CD4-positive, CD25-positive, alpha-beta regulatory T cell (primary cell): ENCODE measurements at regions not wholly inside any gene's neighbourhood (a gene's known extent, or its start where the extent isn't known, plus 50 kb on each side); places are given as distances from the start of the nearest gene placed in this dataset.

ENCODE experiments used
- ATAC-seq, 2 donors: fragments of 150-1000 bp; cut with Tn5 transposase; one replicate each; pipeline ENCODE4 v1.10.0; 2021; ENCODE audit warnings: low read depth in 2 of 2, moderate number of reproducible peaks in 2 of 2, moderate library complexity in 1 of 2
- DNase-seq, 3 donors: peaks; one replicate each; pipeline versions ENCODE4 v3.0.0 to v3.0.0-alpha.2; 2012 to 2022; ENCODE audit warnings: mixed read lengths in 1 of 3
- H3K27ac ChIP-seq: one replicate; pipeline ENCODE4 v1.7.0; 2013; ENCODE audit warnings: mild to moderate bottlenecking, low read length; ENCODE audit not compliant: insufficient read depth, poor library complexity, severe bottlenecking
- H3K27me3 ChIP-seq: one replicate; pipeline ENCODE4 v1.7.0; 2013; ENCODE audit warnings: low read length; ENCODE audit not compliant: control insufficient read depth, insufficient read depth
- H3K36me3 ChIP-seq: one replicate; pipeline ENCODE4 v1.7.0; 2013; ENCODE audit warnings: mild to moderate bottlenecking, low read length, moderate library complexity; ENCODE audit not compliant: control insufficient read depth, insufficient read depth
- H3K4me1 ChIP-seq: 2 replicates; pipeline ENCODE4 v1.7.0; 2013; ENCODE audit warnings: mild to moderate bottlenecking, low read length; ENCODE audit not compliant: insufficient read depth, control insufficient read depth, poor library complexity, severe bottlenecking
- H3K4me3 ChIP-seq: one replicate; pipeline ENCODE4 v1.7.0; 2013; ENCODE audit warnings: low read depth, mild to moderate bottlenecking, low read length, moderate library complexity
- H3K9me3 ChIP-seq, 2 experiments: 1 replicate in 1 of 2; 2 replicates in 1 of 2; pipeline ENCODE4 v1.7.0; 2013; ENCODE audit warnings: low read length in 2 of 2, mild to moderate bottlenecking in 1 of 2, moderate library complexity in 1 of 2; ENCODE audit not compliant: control insufficient read depth in 2 of 2
- H3K27ac Mint-ChIP-seq, 3 donors: one replicate each; pipeline ENCODE4 v1.8.0; 2020 to 2022; ENCODE audit warnings: mild to moderate bottlenecking in 3 of 3, mixed read lengths in 3 of 3, moderate library complexity in 2 of 3
- H3K27me3 Mint-ChIP-seq: one replicate; pipeline ENCODE4 v1.8.0; 2022; ENCODE audit warnings: mild to moderate bottlenecking, mixed read lengths
- H3K36me3 Mint-ChIP-seq: one replicate; pipeline ENCODE4 v1.8.0; 2020; ENCODE audit warnings: mixed read lengths
- H3K4me1 Mint-ChIP-seq, 4 donors: one replicate each; pipeline ENCODE4 v1.8.0; 2020 to 2022; ENCODE audit warnings: mixed read lengths in 4 of 4, mild to moderate bottlenecking in 1 of 4
- H3K4me3 Mint-ChIP-seq, 4 donors: one replicate each; pipeline ENCODE4 v1.8.0; 2020 to 2022; ENCODE audit warnings: mild to moderate bottlenecking in 4 of 4, mixed read lengths in 4 of 4, moderate library complexity in 3 of 4
- H3K9me3 Mint-ChIP-seq, 7 donors: one replicate each; pipeline ENCODE4 v1.8.0; 2020 to 2022; ENCODE audit warnings: mixed read lengths in 7 of 7, mild to moderate bottlenecking in 3 of 7, moderate library complexity in 2 of 7

- Histone ChIP-seq H3K36me3 (no peaks in the 10 kb centered on the region), H3K27ac (no peak overlapping the region), H3K4me3 (no peak overlapping the region), H3K4me1 (no peaks in the 10 kb centered on the region), H3K27me3 (no peaks in the 10 kb centered on the region), H3K9me3 (no peaks in the 10 kb centered on the region)
- H3K27ac Mint-ChIP-seq, result no peak overlapping the region
- peaks cover 0 to 18% (median 4%) of the 10 kb centered on the region in 7 donors for H3K9me3 Mint-ChIP-seq
- H3K4me1 Mint-ChIP-seq, result no peaks in the 10 kb centered on the region
- ATAC-seq (no peak), DNase-seq (no peak)
- H3K4me3 Mint-ChIP-seq, result no peak overlapping the region
- no peaks in the 10 kb centered on the region for H3K36me3 Mint-ChIP-seq
- H3K27me3 Mint-ChIP-seq, result no peaks in the 10 kb centered on the region
These were observed 354.1 kb upstream of the SEMA3A start for GRCh38 chr7:84548366-84549365.

DNA sequence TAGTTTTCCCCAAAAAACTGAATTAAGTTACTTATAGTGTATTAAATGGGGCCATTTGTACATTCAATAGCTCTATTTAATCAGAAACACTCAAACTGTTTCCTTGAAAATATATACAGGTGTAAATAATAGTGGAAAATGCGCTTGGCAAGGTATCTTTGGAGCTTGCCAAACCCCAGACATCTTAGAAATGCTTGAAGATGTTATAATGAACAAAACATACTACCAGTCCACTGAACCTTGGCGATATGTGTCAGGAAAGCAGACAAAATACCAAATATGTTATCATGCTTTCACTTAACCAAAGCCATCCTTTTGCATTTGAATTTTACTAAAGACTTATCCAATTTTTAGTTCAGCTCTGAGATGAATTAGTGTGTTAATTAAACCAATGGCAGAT lies 352.7 kb upstream of the SEMA3A start:
- ATAC-seq, result no peak
- Mint-ChIP-seq H3K27me3 (no peaks in the 10 kb centered on the region), H3K4me3 (no peak overlapping the region), H3K9me3 (peaks cover 0 to 12% (median 4%) of the 10 kb centered on the region in 7 donors), H3K27ac (no peak overlapping the region), H3K4me1 (no peaks in the 10 kb centered on the region), H3K36me3 (no peaks in the 10 kb centered on the region)
- no peak for DNase-seq
- Histone ChIP-seq H3K27ac (no peak overlapping the region), H3K27me3 (no peaks in the 10 kb centered on the region), H3K9me3 (no peaks in the 10 kb centered on the region), H3K36me3 (no peaks in the 10 kb centered on the region), H3K4me3 (no peak overlapping the region), H3K4me1 (no peaks in the 10 kb centered on the region)

- Mint-ChIP-seq H3K9me3 (peaks cover 0 to 12% (median 2%) of the 10 kb centered on the region in 7 donors), H3K27ac (no peak overlapping the region), H3K4me3 (no peak overlapping the region), H3K27me3 (no peaks in the 10 kb centered on the region), H3K36me3 (no peaks in the 10 kb centered on the region), H3K4me1 (no peaks in the 10 kb centered on the region)
- Histone ChIP-seq H3K27ac (no peak overlapping the region), H3K9me3 (no peaks in the 10 kb centered on the region), H3K27me3 (no peaks in the 10 kb centered on the region), H3K4me1 (no peaks in the 10 kb centered on the region), H3K4me3 (no peak overlapping the region), H3K36me3 (no peaks in the 10 kb centered on the region)
- ATAC-seq (no peak), DNase-seq (no peak)
These were observed 351.8 kb upstream of the SEMA3A start for GRCh38 chr7:84546403-84546802.

DNA sequence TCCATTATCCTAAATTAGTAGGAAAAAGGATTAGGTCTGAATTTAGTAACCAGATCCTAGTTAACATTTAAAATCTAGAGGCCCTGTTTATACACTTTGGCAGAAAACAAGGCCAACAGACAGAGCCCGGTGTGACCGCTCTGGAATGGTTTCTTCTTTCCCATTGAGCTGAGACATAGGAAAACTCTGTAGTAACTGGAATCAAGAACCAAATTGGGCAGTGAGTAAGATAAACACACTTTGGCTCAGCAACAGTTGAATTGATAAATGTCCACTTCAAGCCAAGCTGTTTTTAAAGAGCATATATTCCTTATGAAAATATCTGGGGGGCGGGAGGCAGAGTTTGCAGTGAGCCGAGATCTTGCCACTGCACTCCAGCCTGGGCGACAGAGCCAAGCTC lies 343.7 kb upstream of the SEMA3A start:
- Mint-ChIP-seq H3K4me3 (no peak overlapping the region), H3K36me3 (no peaks in the 10 kb centered on the region), H3K27me3 (no peaks in the 10 kb centered on the region), H3K27ac (no peak overlapping the region), H3K4me1 (no peaks in the 10 kb centered on the region), H3K9me3 (peaks cover 0 to 13% (median 4%) of the 10 kb centered on the region in 7 donors)
- no peak for DNase-seq
- H3K4me3 ChIP-seq, result no peak overlapping the region
- H3K27ac ChIP-seq, result no peak overlapping the region
- H3K27me3 ChIP-seq, result no peaks in the 10 kb centered on the region
- H3K36me3 ChIP-seq, result no peaks in the 10 kb centered on the region
- H3K9me3 ChIP-seq, result peaks cover 0 to 2% of the 10 kb centered on the region in 2 experiments
- H3K4me1 ChIP-seq, result no peaks in the 10 kb centered on the region
- ATAC-seq, result no peak

GRCh38 chr7:84536271-84536870 lies 341.8 kb upstream of the SEMA3A start:
- H3K4me1 ChIP-seq, result no peaks in the 10 kb centered on the region
- H3K9me3 ChIP-seq, result peaks cover 0 to 2% of the 10 kb centered on the region in 2 experiments
- no peaks in the 10 kb centered on the region for H3K36me3 ChIP-seq
- no peak overlapping the region for H3K27ac ChIP-seq
- no peak overlapping the region for H3K4me3 ChIP-seq
- Mint-ChIP-seq H3K4me3 (no peak overlapping the region), H3K4me1 (no peaks in the 10 kb centered on the region), H3K27me3 (no peaks in the 10 kb centered on the region), H3K27ac (no peak overlapping the region), H3K36me3 (no peaks in the 10 kb centered on the region), H3K9me3 (peaks cover 0 to 12% (median 4%) of the 10 kb centered on the region in 7 donors)
- no peaks in the 10 kb centered on the region for H3K27me3 ChIP-seq
- ATAC-seq (no peak), DNase-seq (no peak)

DNA sequence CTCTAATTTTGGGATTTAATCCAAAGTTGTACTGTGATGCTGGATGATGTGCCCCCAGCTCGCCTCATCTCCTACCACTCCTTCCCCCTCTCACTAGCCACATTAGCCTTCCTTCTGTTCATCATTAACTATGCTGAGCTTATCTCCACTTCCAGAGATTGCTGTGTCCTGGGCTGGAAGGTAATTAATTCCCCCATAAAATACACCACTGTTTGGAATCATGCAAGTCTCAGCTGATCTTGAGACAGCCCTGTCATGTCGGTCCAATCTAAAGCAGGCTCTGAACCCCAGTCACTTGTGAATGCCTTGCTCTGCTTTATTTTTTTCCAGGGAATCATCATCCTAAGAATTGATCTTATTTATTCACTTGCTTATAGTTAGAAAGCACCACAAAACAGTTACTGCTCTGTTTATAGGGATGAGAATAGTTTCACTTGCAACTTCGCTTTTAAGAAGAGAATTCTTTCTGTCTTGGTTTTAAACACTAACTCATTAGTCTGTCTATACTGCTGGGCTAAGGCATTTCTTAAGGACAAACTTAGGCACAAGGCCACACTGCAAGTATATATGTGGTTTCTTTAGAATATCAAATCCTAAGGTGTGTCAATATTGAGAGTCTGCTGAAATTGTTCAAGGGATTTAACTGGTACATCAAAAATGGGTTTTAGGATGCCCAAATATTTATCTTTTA lies 341.1 kb upstream of the SEMA3A start:
- ATAC-seq (no peak), DNase-seq (no peak)
- no peaks in the 10 kb centered on the region for H3K36me3 ChIP-seq
- Mint-ChIP-seq H3K4me3 (peak overlapping the region in 1 of 4 donors; percentile 38), H3K27ac (no peak overlapping the region), H3K27me3 (no peaks in the 10 kb centered on the region), H3K9me3 (peaks cover 0 to 12% (median 4%) of the 10 kb centered on the region in 7 donors), H3K36me3 (no peaks in the 10 kb centered on the region), H3K4me1 (no peaks in the 10 kb centered on the region)
- no peak overlapping the region for H3K27ac ChIP-seq
- H3K9me3 ChIP-seq, result peaks cover 0 to 2% of the 10 kb centered on the region in 2 experiments
- H3K4me1 ChIP-seq, result no peaks in the 10 kb centered on the region
- no peaks in the 10 kb centered on the region for H3K27me3 ChIP-seq
- H3K4me3 ChIP-seq, result no peak overlapping the region

- Histone ChIP-seq H3K27me3 (no peaks in the 10 kb centered on the region), H3K9me3 (peaks cover 0 to 6% of the 10 kb centered on the region in 2 experiments), H3K36me3 (no peaks in the 10 kb centered on the region), H3K27ac (no peak overlapping the region), H3K4me3 (no peak overlapping the region), H3K4me1 (no peaks in the 10 kb centered on the region)
- peaks cover 0 to 12% (median 4%) of the 10 kb centered on the region in 7 donors for H3K9me3 Mint-ChIP-seq
- H3K27ac Mint-ChIP-seq, result no peak overlapping the region
- H3K4me1 Mint-ChIP-seq, result no peaks in the 10 kb centered on the region
- DNase-seq, result no peak
- no peak for ATAC-seq
- no peaks in the 10 kb centered on the region for H3K27me3 Mint-ChIP-seq
- H3K4me3 Mint-ChIP-seq, result no peak overlapping the region
- no peaks in the 10 kb centered on the region for H3K36me3 Mint-ChIP-seq
These were observed 338.6 kb upstream of the SEMA3A start for GRCh38 chr7:84533182-84533581.
